ENCODE measurements at regions not wholly inside any gene's neighbourhood (a gene's known extent, or its start where the extent isn't known, plus 50 kb on each side); places are given as distances from the start of the nearest gene placed in this dataset.
A peak's percentile ranks its signal among the peaks of the same experiment; 100 is the strongest.

- TF ChIP-seq ZNF670 (tag by site-specific recombination; IDR thresholded peaks at IDR 0.05; ENCODE audit: low read depth) (peak; percentile 26; the same call in 1 of the 2 replicates), KLF1 (tag by site-specific recombination; IDR thresholded peaks at IDR 0.05) (no peak), RBAK (tag by site-specific recombination; IDR thresholded peaks at IDR 0.05) (no peak; the same call in 1 of the 2 replicates), ZNF571 (tag by site-specific recombination; IDR thresholded peaks at IDR 0.05) (peak; percentile 95), ZNF791 (tag by site-specific recombination; IDR thresholded peaks at IDR 0.05) (0 out of 2 replicates have a peak, but pooled peaks have one; percentile 53), ZNF157 (tag by site-specific recombination; IDR thresholded peaks at IDR 0.05) (peak; percentile 55; the same call in 1 of the 2 replicates), ZNF707 (tag by site-specific recombination; IDR thresholded peaks at IDR 0.05) (0 out of 2 replicates have a peak, but pooled peaks have one; percentile 39), ZNF202 (tag by site-specific recombination; IDR thresholded peaks at IDR 0.05; ENCODE audit: borderline replicate concordance) (no peak), ZNF398 (tag by site-specific recombination; IDR thresholded peaks at IDR 0.05) (0 out of 2 replicates have a peak, but pooled peaks have one; percentile 26), CTCF (tag by site-specific recombination; IDR thresholded peaks at IDR 0.05) (0 out of 2 replicates have a peak, but pooled peaks have one; percentile 7), ZIC2 (tag by site-specific recombination; IDR thresholded peaks at IDR 0.05) (peak; percentile 41), ZNF423 (tag by site-specific recombination; IDR thresholded peaks at IDR 0.05) (no peak), ZNF514 (tag by site-specific recombination; IDR thresholded peaks at IDR 0.05) (0 out of 2 replicates have a peak, but pooled peaks have one; percentile 42), MEIS1 (CRISPR knock-in tag; IDR thresholded peaks at IDR 0.05; ENCODE audit: borderline replicate concordance) (no peak)
Observed at GRCh38 chr2:234682492-234683228, 185.8 kb upstream of the ARL4C start (continued).

GRCh38 chr2:234680688-234681619 is 184.1 kb upstream of the ARL4C start:
- H3K27ac ChIP-seq (ENCODE audit: extremely low read depth, low read depth, low read length), result no peak overlapping the region
- CTCF ChIA-PET, result interaction anchor here (0.7 to 0.9 kb wide), 2 partner anchors 69 to 137 kb away, joined by 3 to 4 read pairs; no protein-coding TSS in a partner anchor
- no peaks in the 10 kb centered on the region for H3K9me3 ChIP-seq (ENCODE audit: control insufficient read depth, insufficient read depth, low read depth, low read length)
- no peaks in the 10 kb centered on the region for H3K36me3 ChIP-seq (ENCODE audit: control insufficient read depth in 2 of 2, insufficient read depth in 1 of 2, low read length in 2 of 2)
- no peaks in the 10 kb centered on the region for H3K4me1 ChIP-seq (ENCODE audit: control insufficient read depth, insufficient read depth, low read length)
- H3K4me3 ChIP-seq (ENCODE audit: low read depth, low read length), result no peak overlapping the region
- TF ChIP-seq, protein P1, sequence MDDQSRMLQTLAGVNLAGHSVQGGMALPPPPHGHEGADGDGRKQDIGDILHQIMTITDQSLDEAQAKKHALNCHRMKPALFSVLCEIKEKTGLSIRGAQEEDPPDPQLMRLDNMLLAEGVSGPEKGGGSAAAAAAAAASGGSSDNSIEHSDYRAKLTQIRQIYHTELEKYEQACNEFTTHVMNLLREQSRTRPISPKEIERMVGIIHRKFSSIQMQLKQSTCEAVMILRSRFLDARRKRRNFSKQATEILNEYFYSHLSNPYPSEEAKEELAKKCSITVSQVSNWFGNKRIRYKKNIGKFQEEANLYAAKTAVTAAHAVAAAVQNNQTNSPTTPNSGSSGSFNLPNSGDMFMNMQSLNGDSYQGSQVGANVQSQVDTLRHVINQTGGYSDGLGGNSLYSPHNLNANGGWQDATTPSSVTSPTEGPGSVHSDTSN (CRISPR knock-in tag; IDR thresholded peaks at IDR 0.05), result no peak
- no peak for TF ChIP-seq ZNF221 (tag by site-specific recombination; IDR thresholded peaks at IDR 0.05; ENCODE audit: borderline replicate concordance)
- no peak for TF ChIP-seq TRIM28 (IDR thresholded peaks at IDR 0.05; ENCODE audit: borderline replicate concordance, low read length)
- TF ChIP-seq SCRT2 (tag by site-specific recombination; IDR thresholded peaks at IDR 0.05), result no peak
- TF ChIP-seq ZNF169 (tag by site-specific recombination; IDR thresholded peaks at IDR 0.05), result no peak
- TF ChIP-seq, protein P2, sequence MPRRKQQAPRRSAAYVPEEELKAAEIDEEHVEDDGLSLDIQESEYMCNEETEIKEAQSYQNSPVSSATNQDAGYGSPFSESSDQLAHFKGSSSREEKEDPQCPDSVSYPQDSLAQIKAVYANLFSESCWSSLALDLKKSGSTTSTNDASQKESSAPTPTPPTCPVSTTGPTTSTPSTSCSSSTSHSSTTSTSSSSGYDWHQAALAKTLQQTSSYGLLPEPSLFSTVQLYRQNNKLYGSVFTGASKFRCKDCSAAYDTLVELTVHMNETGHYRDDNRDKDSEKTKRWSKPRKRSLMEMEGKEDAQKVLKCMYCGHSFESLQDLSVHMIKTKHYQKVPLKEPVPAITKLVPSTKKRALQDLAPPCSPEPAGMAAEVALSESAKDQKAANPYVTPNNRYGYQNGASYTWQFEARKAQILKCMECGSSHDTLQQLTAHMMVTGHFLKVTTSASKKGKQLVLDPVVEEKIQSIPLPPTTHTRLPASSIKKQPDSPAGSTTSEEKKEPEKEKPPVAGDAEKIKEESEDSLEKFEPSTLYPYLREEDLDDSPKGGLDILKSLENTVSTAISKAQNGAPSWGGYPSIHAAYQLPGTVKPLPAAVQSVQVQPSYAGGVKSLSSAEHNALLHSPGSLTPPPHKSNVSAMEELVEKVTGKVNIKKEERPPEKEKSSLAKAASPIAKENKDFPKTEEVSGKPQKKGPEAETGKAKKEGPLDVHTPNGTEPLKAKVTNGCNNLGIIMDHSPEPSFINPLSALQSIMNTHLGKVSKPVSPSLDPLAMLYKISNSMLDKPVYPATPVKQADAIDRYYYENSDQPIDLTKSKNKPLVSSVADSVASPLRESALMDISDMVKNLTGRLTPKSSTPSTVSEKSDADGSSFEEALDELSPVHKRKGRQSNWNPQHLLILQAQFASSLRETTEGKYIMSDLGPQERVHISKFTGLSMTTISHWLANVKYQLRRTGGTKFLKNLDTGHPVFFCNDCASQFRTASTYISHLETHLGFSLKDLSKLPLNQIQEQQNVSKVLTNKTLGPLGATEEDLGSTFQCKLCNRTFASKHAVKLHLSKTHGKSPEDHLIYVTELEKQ (tag by site-specific recombination; IDR thresholded peaks at IDR 0.05; ENCODE audit: borderline replicate concordance), result no peak
- TF ChIP-seq GLIS1 (tag by site-specific recombination; IDR thresholded peaks at IDR 0.05), result no peak
- no peak for TF ChIP-seq ZNF184 (tag by site-specific recombination; IDR thresholded peaks at IDR 0.05)
- TF ChIP-seq ZNF18 (tag by site-specific recombination; IDR thresholded peaks at IDR 0.05), result no peak
- no peak for TF ChIP-seq ZFP69B (tag by site-specific recombination; IDR thresholded peaks at IDR 0.05)
- TF ChIP-seq ZNF202 (tag by site-specific recombination; IDR thresholded peaks at IDR 0.05; ENCODE audit: borderline replicate concordance), result no peak
- POLR2A ChIA-PET, result no interaction called here

Data from HEK293 (cell line).